ENCODE measurements at regions not wholly inside any gene's neighbourhood (a gene's known extent, or its start where the extent isn't known, plus 50 kb on each side); places are given as distances from the start of the nearest gene placed in this dataset.

DNA sequence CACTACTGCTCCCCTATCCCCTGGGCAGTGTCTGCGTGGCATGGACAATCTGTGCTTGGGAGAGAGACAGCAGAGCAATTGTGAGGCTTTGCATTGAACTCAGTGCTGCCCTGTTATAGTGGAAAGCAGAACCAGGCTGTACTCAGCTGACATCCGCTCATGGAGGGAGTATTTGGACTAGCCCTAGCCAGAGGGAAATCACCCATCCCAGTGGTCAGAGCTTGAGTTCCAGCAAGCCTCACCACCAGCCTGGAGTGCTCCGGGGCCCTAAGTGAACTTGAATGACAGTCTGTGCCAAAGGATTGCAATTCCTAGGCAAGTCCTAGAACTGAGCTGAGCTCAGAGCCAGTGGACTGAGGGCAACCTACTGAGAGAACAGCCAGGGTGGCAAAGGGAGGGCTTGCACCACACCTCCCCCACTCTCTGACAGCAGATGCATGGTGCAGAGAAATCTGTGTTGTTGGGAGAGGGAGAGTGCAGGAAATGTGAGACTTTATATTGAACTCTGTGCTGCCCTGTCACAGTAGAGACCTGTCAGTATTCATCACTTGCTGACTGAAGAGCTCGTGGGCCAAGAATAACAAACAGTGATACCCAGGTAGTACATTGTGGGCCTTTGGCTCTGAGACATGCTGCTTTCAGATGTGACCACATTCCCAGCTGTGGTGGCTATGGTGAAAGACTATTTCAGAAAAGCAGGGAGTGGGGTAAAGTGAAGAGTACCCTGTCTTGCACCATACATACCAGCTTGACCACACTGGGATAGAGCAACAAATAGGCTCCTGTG, 107.7 kb upstream of the SLC5A9 start:
- Histone ChIP-seq H3K4me3 (replicated peaks in 1 of 3; ENCODE audit: low read depth in 2 of 3, low read length in 3 of 3) (no peak overlapping the region), H2AFZ (ENCODE audit: insufficient read depth, low read depth, low read length, poor library complexity, severe bottlenecking) (no peak overlapping the region), H3K4me1 (ENCODE audit: control insufficient read depth in 1 of 2, insufficient read depth in 2 of 2, low read length in 2 of 2) (no peaks in the 10 kb centered on the region), H3K36me3 (replicated peaks in 1 of 2; ENCODE audit: control insufficient read depth in 1 of 2, insufficient read depth in 2 of 2, low read length in 2 of 2) (no peaks in the 10 kb centered on the region), H3K27me3 (ENCODE audit: control insufficient read depth in 2 of 2, insufficient read depth in 2 of 2, low read length in 2 of 2) (peaks cover 2 to 3% of the 10 kb centered on the region in 2 donors), H4K20me1 (ENCODE audit: insufficient read depth, low read length) (no peaks in the 10 kb centered on the region), H3K4me2 (replicated peaks; ENCODE audit: extremely low read depth, low read length, poor library complexity, severe bottlenecking) (no peak overlapping the region), H3K9me3 (replicated peaks in 1 of 2; ENCODE audit: control insufficient read depth in 1 of 2, insufficient read depth in 1 of 2, low read length in 2 of 2) (no peaks in the 10 kb centered on the region), H3K9ac (ENCODE audit: insufficient read depth, low read length, poor library complexity, severe bottlenecking) (no peak overlapping the region), H3K79me2 (ENCODE audit: insufficient read depth, low read length) (no peaks in the 10 kb centered on the region), H3K27ac (ENCODE audit: low read depth in 1 of 2, low read length in 2 of 2) (no peak overlapping the region)
- TF ChIP-seq, protein P1, sequence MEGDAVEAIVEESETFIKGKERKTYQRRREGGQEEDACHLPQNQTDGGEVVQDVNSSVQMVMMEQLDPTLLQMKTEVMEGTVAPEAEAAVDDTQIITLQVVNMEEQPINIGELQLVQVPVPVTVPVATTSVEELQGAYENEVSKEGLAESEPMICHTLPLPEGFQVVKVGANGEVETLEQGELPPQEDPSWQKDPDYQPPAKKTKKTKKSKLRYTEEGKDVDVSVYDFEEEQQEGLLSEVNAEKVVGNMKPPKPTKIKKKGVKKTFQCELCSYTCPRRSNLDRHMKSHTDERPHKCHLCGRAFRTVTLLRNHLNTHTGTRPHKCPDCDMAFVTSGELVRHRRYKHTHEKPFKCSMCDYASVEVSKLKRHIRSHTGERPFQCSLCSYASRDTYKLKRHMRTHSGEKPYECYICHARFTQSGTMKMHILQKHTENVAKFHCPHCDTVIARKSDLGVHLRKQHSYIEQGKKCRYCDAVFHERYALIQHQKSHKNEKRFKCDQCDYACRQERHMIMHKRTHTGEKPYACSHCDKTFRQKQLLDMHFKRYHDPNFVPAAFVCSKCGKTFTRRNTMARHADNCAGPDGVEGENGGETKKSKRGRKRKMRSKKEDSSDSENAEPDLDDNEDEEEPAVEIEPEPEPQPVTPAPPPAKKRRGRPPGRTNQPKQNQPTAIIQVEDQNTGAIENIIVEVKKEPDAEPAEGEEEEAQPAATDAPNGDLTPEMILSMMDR (IDR thresholded peaks at IDR 0.05), result no peak
- no peak overlapping the region for H3K4me3 Mint-ChIP-seq
- peaks cover 8 to 17% (median 13%) of the 10 kb centered on the region in 3 donors for H3K27me3 Mint-ChIP-seq (ENCODE audit: low read depth in 3 of 3)
- peaks cover 0 to 3% (median 2%) of the 10 kb centered on the region in 7 donors for H3K9me3 Mint-ChIP-seq
- intact Hi-C loops (cut with micrococcal nuclease), result no loop called here
- H3K27ac Mint-ChIP-seq, result no peak overlapping the region
- DNase-seq, result no peak
- H3K4me1 Mint-ChIP-seq, result peaks cover 1% of the 10 kb centered on the region
- 80% methylated on average over 4 of the region's 4 CpGs for WGBS (ENCODE audit: insufficient coverage)
- H3K36me3 Mint-ChIP-seq, result no peaks in the 10 kb centered on the region

DNA sequence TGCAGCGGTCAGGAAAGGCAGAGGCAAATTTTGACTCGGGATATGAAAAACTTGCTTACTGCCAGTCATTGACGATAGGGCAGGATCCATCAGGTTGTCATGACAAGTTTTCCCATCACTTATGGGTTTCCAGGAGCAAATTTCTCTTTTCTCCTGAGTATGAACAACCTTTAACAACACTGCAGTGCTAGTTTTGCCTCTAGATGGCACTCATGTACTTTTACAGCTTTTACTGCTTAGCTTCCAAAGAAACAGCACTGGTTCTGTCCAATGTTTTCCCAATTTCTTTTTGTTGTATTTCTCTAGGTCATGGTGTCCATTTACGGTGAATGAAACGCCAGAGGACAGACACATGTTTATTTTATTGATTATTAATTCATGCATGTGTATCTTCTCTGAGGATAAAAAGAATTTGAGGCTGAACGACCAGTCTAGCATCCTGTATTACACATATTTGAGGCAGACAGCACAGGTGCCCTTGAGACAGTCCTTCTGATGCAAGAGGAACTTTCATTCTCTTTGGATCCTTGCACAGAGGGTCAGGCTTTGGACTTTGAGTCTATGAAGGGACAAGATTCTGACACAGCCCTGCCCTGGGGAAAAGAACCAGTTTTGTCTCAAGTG, 112.3 kb upstream of the TRABD2B start:
- Histone ChIP-seq H3K9me3 (replicated peaks in 1 of 2; ENCODE audit: control insufficient read depth in 1 of 2, insufficient read depth in 1 of 2, low read length in 2 of 2) (no peaks in the 10 kb centered on the region), H3K27ac (ENCODE audit: low read depth in 1 of 2, low read length in 2 of 2) (no peak overlapping the region), H3K4me2 (replicated peaks; ENCODE audit: extremely low read depth, low read length, poor library complexity, severe bottlenecking) (no peak overlapping the region), H3K4me3 (replicated peaks in 1 of 3; ENCODE audit: low read depth in 2 of 3, low read length in 3 of 3) (no peak overlapping the region), H3K4me1 (ENCODE audit: control insufficient read depth in 1 of 2, insufficient read depth in 2 of 2, low read length in 2 of 2) (no peaks in the 10 kb centered on the region), H4K20me1 (ENCODE audit: insufficient read depth, low read length) (no peaks in the 10 kb centered on the region), H3K27me3 (ENCODE audit: control insufficient read depth in 2 of 2, insufficient read depth in 2 of 2, low read length in 2 of 2) (peaks cover 2 to 3% of the 10 kb centered on the region in 2 donors), H3K79me2 (ENCODE audit: insufficient read depth, low read length) (no peaks in the 10 kb centered on the region), H3K36me3 (replicated peaks in 1 of 2; ENCODE audit: control insufficient read depth in 1 of 2, insufficient read depth in 2 of 2, low read length in 2 of 2) (no peaks in the 10 kb centered on the region), H2AFZ (ENCODE audit: insufficient read depth, low read depth, low read length, poor library complexity, severe bottlenecking) (no peak overlapping the region), H3K9ac (ENCODE audit: insufficient read depth, low read length, poor library complexity, severe bottlenecking) (no peak overlapping the region)
- DNase-seq, result peak; percentile 15 to 58 (median 50)
- WGBS (ENCODE audit: insufficient coverage), result 0% methylated on average over 1 of the region's 6 CpGs
- Mint-ChIP-seq H3K4me3 (no peak overlapping the region), H3K27me3 (ENCODE audit: low read depth in 3 of 3) (peaks cover 8 to 13% (median 11%) of the 10 kb centered on the region in 3 donors), H3K27ac (no peak overlapping the region), H3K36me3 (no peaks in the 10 kb centered on the region), H3K9me3 (no peaks in the 10 kb centered on the region), H3K4me1 (no peaks in the 10 kb centered on the region)
- intact Hi-C loops (cut with micrococcal nuclease), result loop anchor here (2.0 to 5.0 kb wide), 3 partner anchors 93 to 388 kb away; no protein-coding TSS in a partner anchor
- TF ChIP-seq, protein P1 (IDR thresholded peaks at IDR 0.05), result peak; percentile 87

All from CD14-positive monocyte (primary cell).